GM19438 (cell line): ENCODE measurements at regions not wholly inside any gene's neighbourhood (a gene's known extent, or its start where the extent isn't known, plus 50 kb on each side); places are given as distances from the start of the nearest gene placed in this dataset.
"Not testable (repeated sequence)": the region's sequence is repeated elsewhere in the genome, so short reads cannot be mapped to it uniquely, and the experiment has no call there.

Source experiments
- ATAC-seq: cut with Tn5 transposase; IDR thresholded peaks from one replicate; pipeline ENCODE4 v1.9.1; 2021; ENCODE audit warnings: low read depth; ENCODE audit not compliant: unreplicated experiment

- ATAC-seq = no peak
Measured at GRCh38 chr2:208607694-208608093, 201.1 kb downstream of the PTH2R start.

- no peak for ATAC-seq
Measured at GRCh38 chr2:208608122-208608835, 201.7 kb downstream of the PTH2R start.

DNA sequence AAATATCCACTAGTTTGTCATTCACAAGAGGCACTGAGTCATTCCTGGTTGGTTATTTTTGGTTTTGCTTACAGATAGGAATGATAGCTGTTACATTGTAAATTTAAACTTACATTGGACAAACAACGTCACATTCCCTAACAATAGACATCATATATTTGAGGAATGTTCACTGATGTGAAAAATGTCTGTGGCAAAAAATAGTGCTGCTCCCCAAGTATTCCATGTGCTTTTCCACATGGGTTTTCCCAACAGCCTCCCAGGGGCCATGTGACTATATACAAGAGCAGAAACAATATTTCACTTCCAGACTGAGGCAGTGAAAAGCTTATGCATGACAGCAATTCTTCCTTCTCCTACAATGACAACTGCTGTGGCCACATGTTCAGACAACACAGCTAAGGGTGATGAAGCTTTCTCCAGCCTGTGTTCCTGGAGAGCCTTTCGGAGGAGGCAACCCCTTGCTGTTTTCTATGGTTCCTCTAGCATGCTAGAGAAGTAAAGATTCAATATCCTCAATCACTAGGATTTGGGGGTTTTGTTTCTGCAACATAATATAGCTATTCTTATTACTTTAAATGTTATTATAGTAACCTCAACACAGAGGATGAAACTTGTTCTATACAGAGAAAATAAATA lies 202.7 kb downstream of the PTH2R start:
- no peak for ATAC-seq

GRCh38 chr2:208615675-208616074 lies 209.1 kb downstream of the PTH2R start:
- ATAC-seq = not testable (repeated sequence)

DNA sequence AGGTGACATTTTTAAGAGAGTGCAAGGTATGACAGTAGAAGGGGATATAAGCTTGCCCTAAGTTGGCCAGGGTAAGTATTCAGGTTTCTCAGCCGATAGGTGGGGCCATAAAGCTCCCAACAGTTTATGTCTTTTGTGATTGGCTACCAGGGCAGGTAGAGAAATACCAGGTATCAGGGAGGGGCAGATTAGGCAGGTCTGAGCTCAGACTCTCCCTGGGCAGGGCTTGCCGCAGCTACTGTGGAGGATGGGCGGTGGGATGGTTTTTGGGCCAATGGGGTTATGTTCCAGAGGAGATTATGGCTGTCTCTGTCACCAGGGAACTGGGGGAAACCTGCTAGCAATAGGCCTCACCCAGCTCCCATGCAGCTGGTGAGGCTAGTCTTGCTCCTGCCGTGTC lies 211.6 kb downstream of the PTH2R start:
- no peak for ATAC-seq

GRCh38 chr2:208619993-208620392 lies 213.4 kb downstream of the PTH2R start:
- no peak for ATAC-seq

DNA sequence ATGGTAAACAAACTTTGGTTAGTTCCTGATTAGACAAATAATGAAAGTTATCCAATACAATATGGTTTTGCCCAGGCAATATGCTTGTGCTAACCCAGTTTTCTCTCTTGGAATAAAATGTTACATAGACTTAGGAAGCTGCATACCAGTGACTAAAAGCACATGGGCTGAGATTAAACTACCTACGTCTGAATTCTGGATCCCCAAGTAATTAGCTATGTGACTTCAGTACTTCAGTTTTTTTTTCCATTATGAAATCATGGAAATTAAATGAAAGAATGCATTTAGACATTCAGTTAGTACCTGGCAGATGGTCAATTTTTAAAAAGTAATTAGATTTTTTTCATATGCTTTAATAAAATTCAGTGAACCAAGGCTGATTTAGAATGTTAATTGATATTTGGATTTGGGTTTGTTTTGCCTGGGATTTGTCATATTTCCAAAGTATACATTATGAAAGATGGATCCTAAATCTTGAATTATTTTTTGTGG lies 213.9 kb downstream of the PTH2R start:
- ATAC-seq = no peak

GRCh38 chr2:208627110-208627884 lies 220.7 kb downstream of the PTH2R start:
- ATAC-seq = no peak

DNA sequence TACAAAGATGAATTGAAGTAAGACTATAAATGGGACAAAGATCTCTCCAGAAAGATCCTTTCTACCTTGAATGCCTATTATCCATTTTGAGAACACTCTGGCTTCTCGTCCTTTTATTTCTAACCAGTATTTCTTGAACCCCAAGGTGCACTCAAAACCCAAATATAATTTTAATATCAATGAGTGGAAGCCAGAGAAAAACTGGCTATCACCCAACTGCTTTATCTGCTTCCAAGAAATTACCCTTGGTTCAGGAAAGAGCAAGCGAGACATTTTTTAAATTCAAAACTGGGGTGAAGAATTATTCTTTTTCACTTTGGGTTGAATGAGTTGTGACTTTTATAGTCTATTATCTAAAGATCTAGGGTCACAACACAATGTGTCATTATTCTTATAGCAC lies 221.3 kb downstream of the PTH2R start:
- ATAC-seq = no peak

- ATAC-seq = peak; percentile 59
Measured at GRCh38 chr2:208638059-208638458, 231.5 kb downstream of the PTH2R start.

GRCh38 chr2:208642125-208642779 lies 235.7 kb downstream of the PTH2R start:
- ATAC-seq = no peak

- no peak for ATAC-seq
Measured at GRCh38 chr2:208643145-208643544, 236.6 kb downstream of the PTH2R start.

GRCh38 chr2:208645226-208645625 lies 238.6 kb downstream of the PTH2R start:
- no peak for ATAC-seq

GRCh38 chr2:208648368-208648767 lies 241.8 kb downstream of the PTH2R start:
- no peak for ATAC-seq

GRCh38 chr2:208653383-208653782 lies 246.8 kb downstream of the PTH2R start:
- ATAC-seq = no peak

- ATAC-seq = no peak
Measured at GRCh38 chr2:208654056-208654455, 247.5 kb downstream of the PTH2R start.

DNA sequence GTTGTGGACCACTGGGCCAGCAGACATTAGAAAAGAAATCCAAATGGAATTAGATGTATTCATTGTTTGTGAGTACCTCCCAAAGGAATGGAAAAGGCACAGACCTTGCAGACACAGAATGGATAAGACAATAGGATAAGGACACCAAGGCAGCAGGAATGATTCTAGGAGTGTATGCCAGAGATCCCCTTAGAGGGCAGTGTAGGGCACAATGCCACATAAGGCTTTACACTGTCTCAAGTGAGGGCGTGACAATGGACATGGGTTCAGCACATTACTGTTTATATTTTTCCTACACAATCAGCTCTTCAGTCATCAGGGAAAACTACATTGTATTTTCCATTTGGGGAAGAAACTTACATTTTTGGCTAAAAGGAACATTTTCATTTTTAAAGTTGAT lies 250.9 kb downstream of the PTH2R start:
- no peak for ATAC-seq

DNA sequence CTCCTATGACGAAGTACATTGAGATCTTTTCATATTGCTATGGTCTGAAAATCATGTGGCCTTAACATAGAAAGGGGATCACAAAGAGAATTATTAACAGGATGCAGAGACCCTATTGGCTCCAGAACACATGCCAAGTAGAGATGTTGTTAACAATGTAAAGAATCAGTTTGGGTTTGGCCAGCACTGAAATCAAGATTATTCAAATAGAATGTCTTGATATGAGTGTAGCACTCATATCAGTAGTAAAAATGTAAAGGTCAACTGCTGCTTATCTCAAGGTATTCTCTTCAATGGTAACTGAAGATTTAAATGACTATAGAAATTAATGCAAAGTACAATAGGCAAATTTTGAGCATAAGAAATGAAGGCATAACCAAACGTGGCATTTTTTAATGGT lies 262.8 kb downstream of the PTH2R start:
- no peak for ATAC-seq

DNA sequence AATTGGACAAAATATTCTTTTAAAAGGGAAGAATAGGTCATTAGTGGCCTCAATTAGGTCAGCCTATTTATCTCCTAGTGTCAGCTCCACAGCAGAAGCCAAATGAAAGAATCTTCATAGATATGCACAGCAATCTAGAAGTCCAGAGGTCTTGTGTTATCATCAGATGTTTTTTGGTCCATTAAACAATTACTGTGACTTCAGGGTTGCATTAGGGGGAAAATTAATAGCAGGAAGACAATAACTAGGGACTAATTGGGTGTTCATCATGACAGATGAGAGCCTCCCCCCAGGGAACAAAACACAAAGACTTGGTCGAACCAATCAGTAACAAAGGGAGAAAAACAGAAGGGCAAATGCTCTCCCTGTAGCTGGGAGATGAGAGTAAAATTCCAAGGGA lies 264.7 kb downstream of the PTH2R start:
- ATAC-seq = no peak

DNA sequence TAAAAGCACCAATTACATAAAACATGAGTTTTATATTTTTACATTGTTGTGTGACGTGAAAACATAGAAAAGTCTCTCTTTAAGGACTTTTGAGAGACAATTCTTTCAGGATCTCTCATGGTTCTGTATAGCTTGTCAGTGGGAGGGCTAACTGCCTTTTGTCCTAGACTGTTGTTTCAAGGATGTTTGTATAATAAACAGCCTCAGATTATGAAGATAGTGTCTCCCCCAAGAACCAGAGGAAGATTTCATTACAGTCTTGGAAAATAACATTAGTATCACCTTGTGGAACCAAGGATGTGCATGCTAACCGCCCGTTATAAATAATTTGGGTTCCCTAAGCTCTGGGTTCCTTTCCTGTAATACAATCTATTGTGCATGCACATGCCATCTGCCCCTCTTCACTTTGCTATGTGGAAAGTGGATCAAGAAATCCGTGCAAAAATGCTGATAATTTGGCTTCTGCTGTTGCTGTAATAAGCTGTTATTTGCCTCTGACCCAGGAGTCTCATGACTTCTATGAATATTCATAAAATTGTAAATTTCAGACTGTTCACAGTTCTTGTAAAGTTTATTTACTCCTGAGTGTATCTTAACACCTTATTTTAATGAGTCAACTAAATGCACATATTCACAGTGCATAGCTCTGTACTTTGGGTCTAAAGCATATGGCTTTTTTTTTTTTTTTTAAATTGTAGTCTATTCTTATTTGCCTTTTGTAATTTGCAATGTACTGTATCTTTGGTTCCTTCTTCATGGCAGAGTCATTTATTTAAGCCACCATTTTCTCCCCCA lies 265.5 kb downstream of the PTH2R start:
- no peak for ATAC-seq
